GM19351 (cell line): ENCODE measurements at regions not wholly inside any gene's neighbourhood (a gene's known extent, or its start where the extent isn't known, plus 50 kb on each side); places are given as distances from the start of the nearest gene placed in this dataset.

Experiments used
- ATAC-seq: cut with Tn5 transposase; IDR thresholded peaks from one replicate; pipeline ENCODE4 v1.9.1; 2021; ENCODE audit warnings: mild to moderate bottlenecking, moderate library complexity; ENCODE audit not compliant: unreplicated experiment

DNA sequence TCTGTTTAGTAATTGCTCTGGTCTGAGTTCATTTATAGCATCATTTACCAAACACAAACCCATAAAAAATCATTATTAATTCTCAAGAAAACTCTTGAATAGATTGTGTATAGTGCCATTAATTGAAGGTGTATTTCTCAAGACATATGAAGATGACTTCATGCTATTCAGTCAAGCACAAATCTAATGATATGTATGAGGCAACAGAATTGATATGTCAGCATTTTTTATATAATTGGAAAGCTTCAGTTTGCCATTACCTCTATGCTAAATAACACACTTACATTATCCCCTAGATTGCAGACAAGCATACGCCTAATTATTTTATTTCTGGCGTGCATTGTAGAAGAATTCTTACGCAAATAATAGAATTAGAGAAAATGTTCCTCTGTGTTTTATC lies 461.8 kb downstream of the PDHA2 start:
- ATAC-seq = no peak

- ATAC-seq = no peak
Observed at GRCh38 chr4:96305030-96305429, 465.1 kb downstream of the PDHA2 start.

GRCh38 chr4:96312046-96312685 lies 472.3 kb downstream of the PDHA2 start:
- ATAC-seq = no peak

DNA sequence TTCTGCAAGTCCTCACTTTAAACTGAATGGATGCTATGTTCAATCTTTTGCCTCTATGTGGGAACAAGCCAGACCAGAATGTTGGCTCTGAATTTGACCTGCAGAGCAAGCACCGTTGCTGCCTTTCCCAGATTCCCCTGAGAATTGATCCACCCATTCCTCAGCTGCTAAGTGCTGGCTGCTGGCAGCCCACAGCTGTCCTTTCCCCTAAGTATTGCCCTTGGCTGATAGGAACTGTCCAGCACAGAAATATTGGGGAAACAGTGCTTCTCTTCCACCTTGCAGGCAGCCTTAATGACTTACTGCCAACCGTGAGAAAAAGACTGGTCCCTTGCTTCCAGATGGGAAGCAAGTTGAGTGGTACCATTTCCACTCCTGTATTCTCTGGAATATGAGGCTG lies 475.9 kb downstream of the PDHA2 start:
- no peak for ATAC-seq

DNA sequence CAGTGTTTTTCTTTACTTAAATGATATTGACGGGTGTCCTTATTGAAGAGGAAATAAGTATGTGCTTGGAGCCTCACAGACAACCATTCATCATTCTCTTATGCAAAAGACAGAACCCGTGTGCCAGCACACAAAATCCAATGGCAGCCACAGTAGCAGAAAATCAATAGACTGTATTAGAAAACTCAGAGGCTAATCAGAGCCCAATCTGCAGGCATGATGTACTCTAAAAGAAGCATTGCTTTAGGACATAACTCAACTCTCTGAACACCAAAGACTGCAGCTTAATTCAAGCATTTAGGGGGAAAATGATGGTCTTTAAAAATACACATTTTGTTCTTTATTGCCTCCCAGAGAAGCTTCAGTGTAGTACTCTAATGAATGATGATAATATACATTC lies 476.9 kb downstream of the PDHA2 start:
- no peak for ATAC-seq

- ATAC-seq = no peak
Observed at GRCh38 chr4:96317891-96318290, 478.0 kb downstream of the PDHA2 start.

GRCh38 chr4:96326846-96327245 lies 487.0 kb downstream of the PDHA2 start:
- ATAC-seq = no peak

- ATAC-seq = no peak
Observed at GRCh38 chr4:96342196-96342595, 502.3 kb downstream of the PDHA2 start.

- ATAC-seq = no peak
Observed at GRCh38 chr4:96342790-96343455, 503.0 kb downstream of the PDHA2 start.

DNA sequence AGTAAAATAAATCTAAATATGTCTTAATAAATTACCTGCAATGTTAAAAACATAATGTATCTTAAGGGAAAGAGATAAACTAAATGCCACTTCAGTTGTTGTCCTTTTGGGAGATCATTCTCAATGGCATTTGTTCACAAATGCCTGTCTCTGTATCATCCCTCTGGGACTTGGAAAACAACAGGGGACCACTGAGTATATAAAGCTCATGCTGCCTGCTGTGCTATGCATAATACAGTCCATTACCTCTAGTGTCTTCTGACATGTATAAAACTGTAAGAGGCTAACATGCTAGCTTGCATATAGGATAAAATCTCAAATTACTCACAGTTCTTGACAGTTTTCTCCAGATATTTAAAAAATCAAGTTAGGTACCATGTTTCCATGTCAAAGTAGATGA lies 503.9 kb downstream of the PDHA2 start:
- no peak for ATAC-seq

- no peak for ATAC-seq
Observed at GRCh38 chr4:96347582-96347981, 507.7 kb downstream of the PDHA2 start.

DNA sequence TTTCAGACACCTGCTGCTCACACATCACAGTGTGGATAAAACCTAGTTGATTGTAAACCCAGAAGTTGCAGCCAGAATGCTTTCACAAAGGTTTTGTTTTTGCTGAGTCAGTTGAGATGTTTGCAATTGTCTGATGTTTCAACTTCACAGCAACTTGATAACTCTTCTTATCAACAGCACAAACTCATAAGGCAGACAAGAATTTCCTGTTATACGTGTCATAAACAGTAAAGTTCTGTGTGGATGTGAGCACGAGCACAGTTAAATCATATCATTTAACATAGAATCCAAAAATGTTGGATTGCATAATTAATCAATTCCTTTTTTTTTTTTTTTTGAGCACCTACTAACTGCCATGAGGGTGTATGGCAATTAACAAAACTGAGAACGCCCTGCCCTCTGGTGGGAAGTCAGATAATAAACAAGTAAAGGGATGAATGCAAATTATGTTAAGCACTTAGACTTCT lies 512.2 kb downstream of the PDHA2 start:
- ATAC-seq = no peak

GRCh38 chr4:96354036-96354712 lies 514.3 kb downstream of the PDHA2 start:
- no peak for ATAC-seq

DNA sequence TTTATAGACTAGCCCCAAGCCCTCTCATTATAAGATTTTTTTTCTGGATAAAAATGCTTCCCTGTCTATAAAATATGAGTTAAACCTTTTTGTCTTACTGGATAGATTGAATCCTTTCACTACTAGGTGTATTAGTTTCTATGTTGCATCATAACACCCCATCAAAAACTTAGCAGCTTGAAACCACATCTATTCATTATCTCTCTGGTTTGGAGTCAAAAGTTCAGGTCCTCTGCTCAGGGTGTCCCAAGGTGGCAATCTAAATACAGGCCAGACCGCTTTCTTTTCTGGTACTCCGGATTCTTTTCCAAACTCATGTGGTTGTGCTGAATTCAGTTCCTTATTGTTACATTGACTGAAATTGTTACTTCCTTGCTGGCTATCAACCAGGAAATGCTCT lies 515.5 kb downstream of the PDHA2 start:
- ATAC-seq = no peak

DNA sequence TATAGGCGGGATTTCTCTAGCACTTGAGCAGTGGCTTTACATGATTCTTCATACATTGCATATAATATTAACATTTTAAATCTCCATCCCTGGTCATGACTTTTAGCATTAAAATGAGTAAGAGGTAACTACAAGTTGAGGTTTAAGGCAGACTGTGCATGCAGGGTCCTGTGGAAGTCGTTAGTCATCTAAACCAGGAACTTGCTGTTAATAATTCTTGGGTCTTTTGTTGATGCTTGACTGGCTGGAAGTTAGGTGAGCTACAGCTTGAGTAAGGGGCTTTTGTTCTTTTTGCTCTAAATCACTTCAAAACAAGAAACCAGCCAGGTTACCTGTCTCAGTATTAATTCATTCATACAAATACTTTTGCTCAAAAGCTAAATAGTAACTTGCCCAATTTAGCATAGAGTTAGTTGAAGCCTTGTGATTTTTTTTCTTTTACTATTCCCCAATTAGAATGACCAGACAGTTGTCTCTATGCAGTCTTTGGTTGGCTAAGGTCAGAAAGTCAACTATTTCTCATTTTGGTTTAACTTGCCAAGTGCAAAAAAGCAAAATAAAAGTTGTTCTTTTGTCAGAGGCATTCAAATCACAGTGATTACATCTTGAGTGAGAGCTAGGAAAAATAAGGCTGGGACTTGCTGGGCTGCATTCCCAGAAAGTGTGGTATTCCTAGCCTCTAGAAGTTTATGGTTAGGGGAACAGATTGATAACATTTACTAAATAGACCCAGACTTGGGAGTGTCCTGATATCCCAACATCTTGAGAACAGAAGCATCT lies 516.9 kb downstream of the PDHA2 start:
- no peak for ATAC-seq

GRCh38 chr4:96366632-96367031 lies 526.7 kb downstream of the PDHA2 start:
- no peak for ATAC-seq

- no peak for ATAC-seq
Observed at GRCh38 chr4:96375367-96375766, 535.5 kb downstream of the PDHA2 start.

DNA sequence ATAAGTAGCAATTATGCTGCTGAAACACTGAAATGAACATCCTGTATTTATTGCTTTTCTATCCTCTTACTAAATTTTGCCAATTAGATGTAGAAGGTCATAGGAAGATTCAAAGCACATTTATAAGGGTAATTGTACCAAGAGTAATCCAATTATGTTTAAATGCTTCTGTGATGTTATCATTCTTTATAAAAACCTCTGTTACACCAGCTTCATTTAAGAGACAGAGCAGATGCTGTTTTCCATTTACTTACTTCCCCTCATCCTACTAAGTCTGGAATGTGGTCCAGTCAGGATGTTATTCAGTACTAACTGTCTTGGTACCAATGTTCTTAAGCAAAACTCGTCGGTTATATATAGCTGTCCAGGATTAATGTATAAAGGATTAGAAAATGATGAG lies 539.6 kb downstream of the PDHA2 start:
- ATAC-seq = no peak

DNA sequence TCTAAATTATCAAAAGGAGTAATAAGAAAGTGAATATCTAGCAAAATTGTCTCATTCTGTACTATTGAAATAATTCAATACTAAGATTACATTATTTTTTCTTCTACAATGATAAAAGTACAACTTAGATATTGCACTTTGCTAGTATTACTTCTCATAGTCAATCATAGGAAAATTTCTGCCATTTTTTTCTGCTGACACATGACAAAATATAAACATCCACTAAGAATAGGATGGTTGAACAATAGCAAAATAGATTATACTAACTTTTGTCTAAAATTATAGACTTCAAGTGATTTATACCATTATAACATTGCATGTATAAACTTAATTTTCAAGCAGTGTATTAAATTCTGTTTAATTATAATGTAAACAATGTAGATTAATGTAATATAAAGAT lies 540.2 kb downstream of the PDHA2 start:
- ATAC-seq = no peak

DNA sequence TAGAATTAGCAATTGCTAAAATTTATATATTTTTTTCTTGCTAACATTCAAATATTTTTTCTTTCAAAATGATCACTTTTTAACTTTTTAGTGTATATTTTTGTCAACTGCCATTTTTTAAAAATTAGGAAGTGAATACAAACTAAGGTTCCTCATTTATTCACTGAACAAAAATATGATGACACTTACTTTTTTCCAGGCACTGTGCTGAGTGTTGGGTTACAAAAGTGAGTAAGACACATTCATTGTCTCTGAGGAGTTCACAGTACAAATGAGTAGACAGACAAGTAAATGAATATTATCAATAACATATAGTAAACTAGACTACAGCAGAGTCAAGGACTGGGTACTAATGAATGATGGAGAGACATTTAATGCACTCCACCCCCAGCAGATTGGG lies 543.5 kb downstream of the PDHA2 start:
- ATAC-seq = no peak

- ATAC-seq = no peak
Observed at GRCh38 chr4:96389770-96390169, 549.9 kb downstream of the PDHA2 start.
